ENCODE measurements at regions not wholly inside any gene's neighbourhood (a gene's known extent, or its start where the extent isn't known, plus 50 kb on each side); places are given as distances from the start of the nearest gene placed in this dataset.

- TF ChIP-seq CTCF (IDR thresholded peaks at IDR 0.05) (no peak), EP300 (IDR thresholded peaks at IDR 0.05) (peak in 1 of 2 donors; percentile 22)
Observed at GRCh38 chr12:31832740-31833729, 104.2 kb upstream of the AMN1 start.

Measured in tibial nerve (tissue), 4 donors.